AG09319 (cell line): ENCODE measurements at regions not wholly inside any gene's neighbourhood (a gene's known extent, or its start where the extent isn't known, plus 50 kb on each side); places are given as distances from the start of the nearest gene placed in this dataset.
A peak's percentile ranks its signal among the peaks of the same experiment; 100 is the strongest.

ENCODE experiments used
- DNase-seq: peaks from one replicate; pipeline ENCODE4 v3.0.0-alpha.2; 2010; ENCODE audit warnings: low read depth; ENCODE audit errors: extremely low read depth
- CTCF ChIP-seq: IDR thresholded peaks from 2 replicates; pipeline ENCODE4 v1.5.1; 2011; ENCODE audit warnings: low read depth, mild to moderate bottlenecking, inconsistent platforms, low read length, moderate library complexity

- no peak for TF ChIP-seq CTCF
- DNase-seq = peak; percentile 7
Observed at GRCh38 chr11:28965819-28966218, 857.6 kb downstream of the METTL15 start.

GRCh38 chr11:28964811-28965210 is 856.6 kb downstream of the METTL15 start:
- no peak for TF ChIP-seq CTCF
- DNase-seq = no peak

GRCh38 chr11:28963187-28963586 is 855.0 kb downstream of the METTL15 start:
- TF ChIP-seq CTCF = no peak
- DNase-seq = peak; percentile 20

- TF ChIP-seq CTCF = no peak
- DNase-seq = no peak
Observed at GRCh38 chr11:28962502-28962901, 854.3 kb downstream of the METTL15 start.

GRCh38 chr11:28961726-28962125 is 853.5 kb downstream of the METTL15 start:
- TF ChIP-seq CTCF = no peak
- DNase-seq = no peak

- DNase-seq = no peak
- TF ChIP-seq CTCF = no peak
Observed at GRCh38 chr11:28956446-28956845, 848.3 kb downstream of the METTL15 start.

- no peak for TF ChIP-seq CTCF
- no peak for DNase-seq
Observed at GRCh38 chr11:28951191-28951590, 843.0 kb downstream of the METTL15 start.
